HPDE6-E6E7 (cell line): ENCODE measurements at regions not wholly inside any gene's neighbourhood (a gene's known extent, or its start where the extent isn't known, plus 50 kb on each side); places are given as distances from the start of the nearest gene placed in this dataset.
"Not testable (repeated sequence)": the region's sequence is repeated elsewhere in the genome, so short reads cannot be mapped to it uniquely, and the experiment has no call there.

ENCODE experiments used
- DNase-seq: peaks from one replicate; pipeline ENCODE4 v3.0.0; 2011; ENCODE audit warnings: missing footprints; ENCODE audit errors: extremely low spot score

DNA sequence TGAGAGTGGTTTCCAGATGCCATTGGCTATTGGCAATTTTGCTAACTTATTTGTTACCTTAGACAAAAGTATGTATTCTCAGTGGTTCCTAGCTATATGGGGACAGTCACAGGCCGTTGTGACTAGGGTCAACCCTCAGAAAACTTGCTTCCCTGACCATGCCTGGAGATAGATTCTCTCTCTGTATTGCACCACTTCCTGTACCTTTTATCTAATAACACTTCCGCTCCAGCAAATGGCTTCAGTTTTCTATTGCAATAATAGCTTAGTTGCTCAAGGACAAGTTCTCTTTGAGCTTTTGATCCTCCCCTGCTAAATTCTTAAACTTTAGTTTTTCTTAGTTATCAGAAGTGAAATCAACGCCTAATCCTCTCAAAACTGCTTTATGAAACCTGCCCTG lies 338.0 kb downstream of the RMST start:
- no peak for DNase-seq

DNA sequence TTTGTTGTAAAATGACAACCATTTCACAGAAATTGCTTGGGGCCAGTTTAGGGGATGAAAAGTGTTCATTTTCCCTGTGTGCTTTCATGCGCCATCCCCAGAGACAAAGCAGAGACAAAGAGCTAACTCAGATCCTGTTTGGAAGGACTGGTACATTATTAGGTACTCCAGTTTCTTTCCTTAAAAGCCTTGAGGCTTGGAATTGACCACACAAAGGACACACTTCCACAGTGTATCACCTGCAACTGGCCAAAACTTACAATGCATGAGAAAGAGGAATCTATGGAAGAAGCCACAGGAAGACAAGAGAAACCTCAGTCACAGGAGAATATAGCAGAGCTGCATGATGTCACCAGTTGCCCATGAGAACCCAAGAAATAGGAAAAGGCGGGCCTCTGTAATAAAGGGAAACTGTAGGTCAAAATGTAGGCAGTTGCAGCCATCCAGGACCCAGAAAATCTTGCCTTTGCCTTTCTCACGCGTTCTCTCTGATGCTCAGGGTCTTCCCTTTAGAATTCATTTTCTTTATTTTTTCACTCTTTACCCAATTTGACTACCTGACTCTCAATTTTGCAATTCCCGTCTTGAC lies 339.0 kb downstream of the RMST start:
- DNase-seq, result no peak

DNA sequence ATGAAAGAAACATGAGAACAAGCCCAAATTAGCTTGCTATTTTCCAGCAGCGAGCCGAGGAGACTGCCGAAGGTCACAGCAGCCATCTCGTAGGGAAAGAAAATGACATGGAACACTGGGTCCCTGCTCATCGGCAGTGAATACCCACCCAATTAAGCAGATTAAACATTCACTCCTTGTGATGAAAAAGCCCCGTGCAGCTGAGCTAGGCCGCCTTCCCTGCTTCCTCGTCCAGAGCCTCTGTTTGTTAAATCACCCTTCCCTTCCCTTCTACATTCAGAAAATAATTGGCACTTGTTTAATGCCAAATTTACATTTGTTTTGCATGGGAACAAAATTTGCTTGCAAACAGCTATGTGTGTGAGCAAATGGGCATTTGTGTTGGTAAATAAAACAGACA lies 342.5 kb downstream of the RMST start:
- DNase-seq, result no peak

DNA sequence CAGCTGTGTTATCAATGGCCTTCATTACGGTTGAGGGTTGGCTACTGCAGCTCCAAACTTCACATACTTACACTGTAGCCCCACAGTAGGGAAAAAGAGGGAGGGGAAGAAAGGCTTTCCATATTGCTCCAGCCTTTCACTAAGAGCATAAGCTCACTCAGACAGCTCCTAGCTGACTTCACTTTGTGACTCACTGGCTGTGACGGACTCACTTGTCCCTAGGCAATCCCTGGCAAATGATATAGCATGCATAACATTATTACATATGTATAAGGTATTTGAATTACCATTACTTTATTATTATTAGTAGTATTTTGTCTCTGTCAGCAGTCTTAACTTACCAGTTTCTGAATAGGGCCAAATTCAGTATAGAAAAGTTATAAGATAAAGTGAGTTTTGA lies 350.7 kb downstream of the RMST start:
- no peak for DNase-seq

DNA sequence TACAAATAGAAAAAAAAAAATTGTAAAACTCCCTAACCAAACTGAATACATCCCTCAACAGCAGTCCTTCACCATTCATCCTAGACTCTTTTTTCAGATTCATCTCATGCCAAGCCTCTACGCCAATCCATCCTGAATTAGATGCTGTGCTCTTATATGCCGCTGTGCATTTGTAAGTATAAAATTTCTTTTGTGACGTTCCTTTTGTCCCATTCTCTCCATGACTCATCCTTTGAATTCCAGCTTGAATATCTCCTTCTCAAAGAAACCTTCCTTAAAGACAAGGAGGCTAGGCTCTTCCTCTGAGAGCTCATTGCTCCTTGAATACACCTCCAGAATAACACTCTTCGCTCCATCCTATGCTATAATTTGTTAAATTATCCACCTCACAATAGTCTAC lies 359.2 kb downstream of the RMST start:
- DNase-seq, result no peak

DNA sequence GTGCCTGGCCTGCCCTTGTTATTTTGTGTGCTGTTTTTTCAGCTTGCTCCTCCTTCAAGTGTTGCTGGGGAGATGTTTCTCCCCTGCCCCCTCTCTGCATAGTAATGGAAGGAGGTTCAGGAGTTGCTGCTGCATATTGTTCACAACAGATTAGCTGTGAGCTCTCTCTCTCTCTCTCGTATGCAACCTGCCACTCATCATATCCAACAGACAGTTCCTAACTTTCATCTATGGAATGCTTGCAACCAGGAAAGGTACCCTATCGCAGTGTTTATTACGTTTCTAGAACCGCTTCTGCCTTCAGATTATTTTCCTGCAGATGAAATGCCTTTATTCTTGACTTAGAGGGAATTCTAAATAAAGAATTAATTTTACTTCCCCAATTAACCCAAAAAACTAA lies 372.9 kb downstream of the RMST start:
- DNase-seq, result no peak

DNA sequence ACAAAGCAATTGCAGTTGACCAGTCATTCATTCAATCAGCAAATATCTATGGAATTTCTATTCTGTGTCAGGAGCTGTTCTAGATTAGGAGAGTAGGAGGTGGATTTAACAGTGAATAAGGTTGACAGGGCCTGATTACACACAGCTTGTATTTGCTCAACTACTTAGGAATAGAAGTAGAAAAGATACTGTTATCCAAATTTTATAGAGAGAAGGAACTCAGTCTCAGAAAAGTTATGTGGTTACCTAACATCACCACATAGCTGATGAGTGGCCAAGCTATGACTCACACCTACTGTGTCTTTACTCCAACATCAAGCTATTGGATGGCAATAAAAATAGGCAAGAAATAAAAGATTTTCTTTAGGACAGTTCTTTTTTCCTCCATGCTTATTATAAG lies 374.8 kb downstream of the RMST start:
- DNase-seq, result no peak

DNA sequence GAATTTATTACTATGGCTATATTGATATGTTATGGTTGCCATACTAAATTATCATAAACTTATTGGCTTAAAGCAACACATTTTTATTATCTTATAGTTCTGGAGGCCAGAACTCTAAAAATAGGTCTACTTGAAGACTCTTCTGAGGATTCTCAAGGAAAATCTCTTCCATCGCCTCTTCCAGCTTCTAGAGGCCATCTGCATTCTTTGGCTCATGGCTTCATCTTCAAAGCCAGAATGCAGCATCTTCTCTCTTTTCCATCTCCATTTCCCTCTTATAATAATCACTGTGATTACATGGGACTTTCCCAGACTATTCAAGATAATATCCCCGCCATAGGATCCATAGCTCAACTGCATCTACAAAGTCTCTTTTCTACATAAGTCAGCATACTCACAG lies 385.4 kb downstream of the RMST start:
- no peak for DNase-seq

DNA sequence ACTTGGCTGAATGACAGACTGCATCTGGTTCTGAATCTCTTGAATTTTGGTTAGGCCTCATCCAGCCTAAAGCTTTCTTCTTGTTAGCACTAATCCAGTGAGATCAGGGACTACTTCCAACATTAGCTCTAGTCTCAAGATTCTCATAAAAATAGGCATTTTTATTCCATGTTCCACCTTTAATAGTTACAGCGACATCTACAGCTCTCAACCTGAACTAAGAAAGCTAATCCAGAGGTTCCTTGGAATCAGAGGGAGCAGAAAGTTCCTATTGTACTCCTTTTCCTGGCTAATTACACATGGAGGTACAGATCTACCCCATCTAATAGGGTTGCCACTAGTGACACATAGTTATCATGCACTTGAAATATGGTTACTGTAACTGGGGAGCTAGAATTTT lies 391.9 kb downstream of the RMST start:
- DNase-seq, result no peak

DNA sequence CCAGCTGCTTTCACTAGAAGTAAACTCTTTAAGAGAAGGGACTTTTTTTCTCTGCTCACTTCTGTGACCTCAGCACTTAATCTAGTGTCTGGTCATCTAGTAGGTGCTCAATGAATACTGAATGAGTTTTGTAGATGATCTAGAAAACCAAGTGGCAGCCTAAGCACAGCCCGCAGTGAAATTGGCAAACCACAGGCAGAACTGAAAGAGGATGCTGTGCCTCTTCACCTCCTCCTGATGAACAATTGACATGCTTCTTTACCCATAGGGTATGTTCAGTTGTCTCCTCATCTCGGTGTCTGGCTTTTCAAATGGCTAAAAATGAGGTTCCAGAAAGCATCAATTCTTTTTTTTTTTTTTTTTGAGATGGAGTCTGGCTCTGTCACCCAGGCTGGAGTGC lies 399.5 kb downstream of the RMST start:
- DNase-seq, result no peak

DNA sequence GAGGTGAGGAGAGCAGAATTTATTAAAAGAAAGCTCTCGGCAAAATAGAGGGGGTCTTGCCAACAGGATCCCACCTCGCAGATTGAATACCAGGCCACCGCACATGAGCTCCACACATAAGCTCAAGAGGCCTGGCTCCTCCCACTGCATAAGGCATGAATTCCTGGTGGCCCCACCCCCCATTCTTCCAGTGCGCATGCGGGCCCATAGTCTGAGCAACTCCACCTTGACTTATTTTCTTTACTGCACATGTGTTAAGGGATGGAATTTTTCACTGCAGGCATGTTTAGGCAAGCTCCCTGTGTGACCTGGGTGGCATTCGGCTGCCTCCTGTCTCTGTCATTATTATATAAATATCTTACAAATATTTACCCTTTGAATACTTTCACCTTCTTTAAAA lies 412.5 kb downstream of the RMST start:
- no peak for DNase-seq

DNA sequence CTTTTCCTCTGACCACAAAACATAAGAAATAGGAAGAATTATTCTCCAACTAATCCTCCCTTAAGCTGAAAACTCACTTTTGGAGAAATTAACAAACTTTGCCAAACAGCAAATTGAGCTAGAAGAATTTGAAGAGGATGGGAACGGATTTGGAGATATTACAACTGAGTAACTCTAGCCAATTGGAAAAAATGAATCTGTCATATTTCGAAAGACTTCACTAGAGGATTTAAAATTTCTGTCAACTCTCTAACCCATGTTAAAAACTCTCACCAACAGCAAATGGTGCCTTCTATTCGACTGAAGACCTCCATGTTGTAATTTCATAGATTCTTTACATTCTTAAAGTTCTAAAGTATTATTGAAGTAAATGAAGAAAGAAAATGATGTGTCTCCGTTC lies 414.2 kb downstream of the RMST start:
- DNase-seq, result no peak

DNA sequence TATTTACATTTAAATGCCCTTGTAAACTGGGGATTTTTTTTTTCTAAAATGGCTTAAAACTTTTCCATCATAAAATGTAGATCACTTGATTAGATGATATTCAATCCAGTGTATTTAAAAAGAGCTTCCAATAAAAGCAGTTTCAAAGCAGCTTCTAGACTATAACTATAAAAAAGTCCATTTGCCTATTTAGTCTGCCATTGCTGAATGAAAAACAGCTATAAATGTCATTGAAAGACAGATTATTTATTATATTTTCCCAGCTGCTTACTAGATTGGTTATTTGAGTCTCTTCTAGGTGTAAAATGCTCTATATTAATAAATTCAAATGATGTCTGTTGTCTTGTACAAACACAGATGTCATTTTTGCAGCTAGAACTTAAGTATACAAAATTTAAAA lies 414.8 kb downstream of the RMST start:
- DNase-seq, result no peak

DNA sequence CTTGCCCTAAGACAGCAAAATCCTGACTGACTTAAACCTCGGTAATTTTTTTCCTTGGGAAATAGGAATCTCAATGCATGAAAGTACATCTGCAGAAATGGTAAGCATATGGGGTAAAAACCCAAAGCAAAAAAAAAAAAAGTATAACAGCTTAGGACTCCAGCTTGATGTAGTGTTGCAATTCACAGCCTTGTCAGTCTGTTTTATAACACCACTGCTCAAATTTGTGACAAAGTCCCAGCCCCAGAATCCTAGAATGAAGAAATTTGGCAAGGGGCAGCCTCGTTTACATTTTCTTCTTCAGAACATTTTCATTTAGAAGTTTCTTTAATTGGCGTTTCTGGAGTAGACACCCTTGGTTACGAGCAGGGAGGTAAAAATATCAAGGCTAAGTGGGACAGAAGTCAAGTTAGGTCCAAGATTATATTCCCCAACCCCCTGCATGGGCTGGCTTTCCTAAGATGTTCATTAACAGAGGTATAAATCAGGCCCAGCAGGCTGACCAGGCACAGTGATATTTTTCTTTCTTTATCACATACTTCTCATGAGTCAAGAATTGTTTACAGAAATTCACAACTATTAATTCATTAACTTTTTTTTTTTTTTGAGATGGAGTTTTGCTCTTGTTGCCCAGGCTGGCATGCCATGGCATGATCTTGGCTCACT lies 424.0 kb downstream of the RMST start:
- no peak for DNase-seq

DNA sequence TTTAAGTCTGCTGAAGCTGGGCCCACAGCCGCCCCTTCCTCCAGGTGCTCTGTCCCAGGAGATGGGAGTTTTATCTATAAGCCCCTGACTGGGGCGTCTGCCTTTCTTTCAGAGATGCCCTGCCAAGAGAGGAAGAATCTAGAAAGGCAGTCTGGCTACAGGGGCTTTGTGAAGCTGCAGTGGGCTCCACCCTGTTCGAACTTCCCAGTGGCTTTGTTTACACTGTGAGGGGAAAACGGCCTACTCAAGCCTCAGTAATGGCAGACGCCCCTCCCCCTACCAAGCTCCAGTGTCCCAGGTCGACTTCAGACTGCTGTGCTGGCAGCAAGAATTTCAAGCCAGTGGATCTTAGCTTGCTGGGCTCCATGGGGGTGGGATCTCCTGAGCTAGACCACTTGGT lies 435.3 kb downstream of the RMST start:
- DNase-seq, result not testable (repeated sequence)

DNA sequence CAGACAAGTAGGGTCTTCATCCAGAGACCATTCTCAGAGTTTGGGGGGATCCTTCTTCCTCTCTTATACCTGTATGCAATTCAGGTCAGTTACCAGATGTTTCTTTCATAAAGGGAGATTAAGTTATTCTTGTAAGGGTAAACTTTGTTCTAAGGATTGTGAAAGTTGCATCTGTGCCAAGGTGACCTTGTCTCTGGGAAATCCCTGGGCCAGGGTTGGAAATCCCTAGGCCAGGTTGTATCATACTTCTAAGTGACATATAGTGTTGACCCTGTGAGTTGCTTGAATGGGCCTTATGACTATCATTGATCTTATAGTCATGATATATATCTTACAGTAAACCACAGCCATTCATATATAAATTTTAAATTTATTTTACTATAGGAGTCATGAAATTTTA lies 436.9 kb downstream of the RMST start:
- DNase-seq, result no peak

DNA sequence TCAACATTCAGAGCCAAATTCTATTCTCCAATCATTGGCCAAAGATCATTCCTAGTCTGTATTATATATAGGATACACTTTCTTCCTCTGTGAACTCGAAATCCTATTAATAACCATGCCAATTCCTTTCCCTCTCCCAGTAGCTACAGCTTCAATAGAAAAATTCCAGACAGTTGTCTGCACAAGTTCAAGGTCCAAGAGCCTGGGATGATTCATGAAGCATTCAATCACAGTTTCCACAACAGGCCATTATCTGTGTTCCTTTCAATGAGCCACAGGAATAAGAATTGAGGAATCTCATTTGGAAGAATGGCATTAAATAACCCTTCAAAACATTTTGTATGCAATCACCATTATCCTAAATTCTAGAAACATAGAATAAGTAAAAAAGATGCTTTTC lies 437.4 kb downstream of the RMST start:
- DNase-seq, result no peak

DNA sequence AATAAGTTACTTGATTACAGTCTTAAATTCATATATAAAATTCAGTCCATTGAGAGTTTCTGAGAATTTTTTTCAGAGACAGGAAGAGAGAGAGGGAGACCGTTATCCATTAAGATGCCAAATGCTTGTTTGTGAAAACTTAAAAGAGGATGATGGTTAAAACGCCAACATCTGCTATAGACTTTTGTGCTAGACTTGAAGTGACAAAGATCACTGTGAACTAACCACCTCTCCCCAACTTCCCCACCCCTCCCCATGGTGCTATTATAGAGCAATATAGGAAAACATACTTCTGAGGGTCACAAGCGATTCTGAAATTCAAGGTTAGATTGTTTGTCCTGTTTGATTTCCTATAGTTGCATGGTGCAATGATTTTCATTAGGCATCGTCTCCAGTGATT lies 440.8 kb downstream of the RMST start:
- DNase-seq, result no peak

DNA sequence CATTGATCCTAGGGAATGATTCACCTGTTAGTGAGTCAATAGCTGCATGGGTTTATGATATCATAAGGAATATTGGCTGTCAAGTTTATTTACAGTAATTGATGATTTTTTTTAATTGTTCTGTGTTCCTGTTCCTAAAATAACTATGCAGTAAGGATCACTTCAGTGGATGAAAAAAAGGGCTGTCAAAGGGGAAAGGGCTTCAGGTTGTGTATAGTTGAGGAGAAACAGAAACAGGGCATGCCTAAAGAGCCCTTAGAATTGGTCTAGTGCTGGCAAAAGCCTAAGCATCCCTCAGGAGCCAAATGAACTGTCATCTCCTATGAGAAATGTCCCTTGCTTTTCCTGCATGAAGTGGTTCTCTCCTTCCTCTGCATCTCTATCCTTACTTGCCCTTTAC lies 444.9 kb downstream of the RMST start:
- DNase-seq, result no peak

DNA sequence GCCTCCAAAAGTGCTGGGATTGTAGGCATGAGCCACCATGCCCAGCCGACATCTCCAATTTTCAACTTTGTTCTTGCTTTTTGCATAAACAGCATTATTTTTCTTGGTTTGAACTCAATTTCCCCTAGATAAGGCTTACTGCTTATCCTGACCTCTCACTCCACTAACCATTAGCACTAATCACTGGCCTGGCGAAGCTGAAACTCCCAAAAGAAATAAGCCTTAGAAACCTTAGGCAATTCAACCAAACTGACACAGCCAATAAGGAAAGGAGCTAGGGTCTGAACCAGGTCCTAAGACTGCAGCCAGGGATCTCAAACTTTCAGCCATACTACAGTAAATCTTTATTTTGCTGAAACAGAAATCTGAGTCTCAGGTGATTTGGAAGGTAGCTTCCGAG lies 448.0 kb downstream of the RMST start:
- no peak for DNase-seq

DNA sequence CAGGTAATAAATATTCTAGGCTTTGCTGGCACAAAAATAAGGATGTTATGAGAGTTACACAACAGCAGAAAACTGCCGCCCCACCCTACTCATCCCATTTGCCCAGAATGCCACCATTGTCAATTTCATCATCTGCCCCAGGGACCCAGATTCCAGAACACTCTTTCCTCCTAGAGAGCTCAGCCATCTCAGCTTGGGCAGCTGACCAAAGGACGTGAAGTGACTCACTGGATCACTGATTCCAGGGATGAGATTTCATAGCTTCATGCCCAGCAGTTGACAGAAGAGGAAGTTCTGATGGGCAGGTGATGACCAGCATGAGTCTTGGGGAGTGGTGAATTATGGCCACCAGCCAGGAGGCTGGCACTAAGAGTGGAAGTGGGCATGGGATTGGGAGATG lies 450.3 kb downstream of the RMST start:
- DNase-seq, result no peak

DNA sequence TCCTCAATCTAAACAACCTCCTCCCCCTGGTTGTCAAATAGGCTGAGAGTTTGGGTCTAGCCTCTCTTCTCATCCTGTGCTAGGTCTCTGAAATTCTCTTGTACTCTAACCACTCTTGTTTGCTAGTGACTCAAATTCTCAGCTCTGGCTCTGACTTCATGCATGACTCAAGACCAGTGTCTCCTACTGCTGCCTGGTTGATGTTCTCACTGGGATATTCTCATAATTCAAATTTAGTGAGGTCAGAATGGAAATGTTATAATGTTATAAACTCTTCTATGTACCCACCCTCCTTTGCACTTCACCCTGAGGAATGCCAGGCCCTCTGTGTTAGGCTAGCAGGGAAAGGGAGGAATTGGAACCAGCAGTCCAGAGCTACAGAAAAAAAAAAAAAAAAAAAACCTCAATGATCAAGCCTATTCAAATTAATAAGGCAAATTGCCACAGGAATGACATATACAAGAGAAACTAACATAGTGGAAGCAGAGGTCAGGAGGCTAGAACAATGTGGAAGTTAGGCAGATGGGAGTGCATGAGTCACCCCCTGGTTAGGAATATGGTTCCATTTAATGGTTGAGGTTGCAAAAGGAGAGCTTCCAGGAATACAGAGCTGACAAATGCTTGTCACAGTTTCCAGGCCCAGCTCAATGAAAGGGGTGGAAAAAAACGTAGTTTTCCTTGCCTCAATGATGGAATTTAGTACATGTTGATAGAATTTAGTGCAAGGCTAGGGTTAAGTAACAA lies 459.5 kb downstream of the RMST start:
- DNase-seq, result no peak

DNA sequence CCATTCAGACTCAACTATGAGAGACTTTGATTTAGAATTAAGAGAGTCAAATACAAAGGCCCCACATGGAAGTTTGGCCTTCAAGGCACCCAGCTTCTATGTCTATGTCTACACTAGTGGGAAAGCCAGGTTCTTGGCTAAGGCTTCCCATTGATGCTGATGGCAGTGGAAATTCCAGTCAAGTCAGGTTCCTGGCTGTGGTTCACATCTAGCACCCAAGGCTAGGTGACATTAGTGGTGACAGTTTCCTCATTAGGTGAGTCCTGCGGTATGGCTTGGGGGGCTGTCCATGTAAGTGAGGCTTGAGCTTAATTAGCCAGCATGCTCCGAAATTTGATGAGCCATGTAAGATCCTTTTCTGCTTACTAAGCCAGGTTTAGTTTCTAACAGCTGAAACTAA lies 460.9 kb downstream of the RMST start:
- no peak for DNase-seq

DNA sequence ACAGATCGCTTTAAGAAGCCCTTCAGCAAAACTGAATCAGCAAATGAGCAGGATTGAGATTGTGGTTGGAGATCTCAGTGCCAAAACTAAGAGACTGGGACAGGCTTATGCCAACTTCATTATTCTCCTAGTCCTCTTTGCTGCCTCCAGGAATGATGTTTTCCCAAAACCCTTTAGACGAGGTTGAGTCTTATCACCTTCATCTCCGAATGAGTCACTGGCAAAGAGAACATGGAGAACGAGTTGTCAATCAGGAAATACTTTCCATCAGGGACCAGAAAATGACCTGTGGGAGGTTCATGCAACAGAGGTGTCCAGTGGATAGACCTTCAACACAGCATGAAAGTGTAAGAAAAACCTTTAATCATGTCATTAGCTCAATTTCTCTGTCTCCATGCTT lies 461.5 kb downstream of the RMST start:
- no peak for DNase-seq
